Right lobe of liver (tissue), 6 donors: ENCODE measurements at regions not wholly inside any gene's neighbourhood (a gene's known extent, or its start where the extent isn't known, plus 50 kb on each side); places are given as distances from the start of the nearest gene placed in this dataset.
"Not testable (repeated sequence)": the region's sequence is repeated elsewhere in the genome, so short reads cannot be mapped to it uniquely, and the experiment has no call there.

ENCODE experiments used
- ATAC-seq, 4 donors: fragments of 200-7000 bp; cut with Tn5 transposase; one replicate each; pipeline ENCODE4 v1.9.1; 2020; ENCODE audit warnings: mild to moderate bottlenecking in 4 of 4, moderate library complexity in 4 of 4
- DNase-seq, 3 donors: peaks; one replicate each; pipeline ENCODE4 v3.0.0-alpha.2; 2020
- H3K27ac ChIP-seq, 3 donors: fragments of 200-600 bp; one replicate each; pipeline ENCODE4 v1.8.0; 2022
- H3K27me3 ChIP-seq, 2 donors: fragments of 200-600 bp; one replicate each; pipeline ENCODE4 v1.8.0; 2022
- H3K36me3 ChIP-seq, 4 donors: fragments of 200-600 bp; sonication (generic) in 1 of 4; one replicate each; pipeline versions ENCODE4 v1.5.1 to v1.8.0; 2017 to 2022; ENCODE audit warnings: control low read depth in 1 of 4
- H3K4me1 ChIP-seq, 4 donors: fragments of 200-600 bp; sonication (generic) in 1 of 4; one replicate each; pipeline versions ENCODE4 v1.5.1 to v1.8.0; 2017 to 2022; ENCODE audit warnings: control low read depth in 1 of 4
- H3K4me3 ChIP-seq, 3 donors: fragments of 200-600 bp; one replicate each; pipeline ENCODE4 v1.8.0; 2022
- H3K9me3 ChIP-seq, 4 donors: fragments of 200-600 bp; sonication (generic) in 1 of 4; one replicate each; pipeline versions ENCODE4 v1.5.1 to v1.8.0; 2017 to 2022; ENCODE audit warnings: control low read depth in 1 of 4
- CTCF ChIP-seq, 4 donors: fragments of 200-600 bp in 3 of 4; fragments of 450-650 bp in 1 of 4; IDR thresholded peaks; one replicate each; pipeline versions ENCODE4 v1.5.1 to v1.8.0; 2016 to 2022; ENCODE audit warnings: antibody characterized with exemption in 4 of 4, mild to moderate bottlenecking in 2 of 4
- POLR2A ChIP-seq: fragments of 450-650 bp; IDR thresholded peaks from one replicate; pipeline ENCODE4 v1.6.1; 2017; ENCODE audit warnings: antibody characterized with exemption, mild to moderate bottlenecking
- WGBS: methylation state at CpG from one replicate; pipeline ENCODE4 v1.1.6; 2018; ENCODE audit warnings: low coverage, low lambda C conversion rate; ENCODE audit not compliant: insufficient coverage; ENCODE audit errors: missing lambda C conversion rate; 5-methylcytosine and 5-hydroxymethylcytosine counted together
- intact Hi-C, 2 donors: fragments of 100-400 bp; cut with DNase I; formaldehyde crosslinking; loops; one replicate each; pipeline versions ENCODE4 v1.11.2 to v1.14.1; 2022
- donor health status: DM: no; HTN: yes; CAD: no.
- donor health status: DM: no; HTN: no; CAD: no.
- donor health status: DM: no; HTN: no; CAD: no.
- donor health status: DM: no; HTN: yes; CAD: no.
- donor health status: DM: no; HTN: yes; CAD: no.

GRCh38 chr6:47180633-47181032 lies 129.1 kb downstream of the TNFRSF21 start:
- intact Hi-C loops, result no loop called here
- Histone ChIP-seq H3K4me3 (no peak overlapping the region), H3K36me3 (no peaks in the 10 kb centered on the region), H3K27me3 (no peaks in the 10 kb centered on the region), H3K4me1 (no peaks in the 10 kb centered on the region), H3K27ac (no peak overlapping the region), H3K9me3 (no peaks in the 10 kb centered on the region)
- TF ChIP-seq CTCF (IDR thresholded peaks at IDR 0.05) (no peak), POLR2A (no peak)
- WGBS, result 78% methylated on average over 2 of the region's 2 CpGs
- ATAC-seq (no peak), DNase-seq (no peak)

GRCh38 chr6:47179286-47179685 lies 130.4 kb downstream of the TNFRSF21 start:
- intact Hi-C loops, result no loop called here
- no peak for TF ChIP-seq CTCF (IDR thresholded peaks at IDR 0.05)
- TF ChIP-seq POLR2A, result no peak
- ATAC-seq, result no peak

GRCh38 chr6:47175656-47176055 lies 133.5 kb upstream of the ADGRF1 start:
- intact Hi-C loops, result no loop called here
- Histone ChIP-seq H3K9me3 (no peaks in the 10 kb centered on the region), H3K27ac (no peak overlapping the region), H3K36me3 (no peaks in the 10 kb centered on the region), H3K4me1 (no peaks in the 10 kb centered on the region), H3K4me3 (no peak overlapping the region), H3K27me3 (no peaks in the 10 kb centered on the region)
- TF ChIP-seq CTCF (IDR thresholded peaks at IDR 0.05), result no peak
- no peak for TF ChIP-seq POLR2A
- no peak for ATAC-seq
- 96% methylated on average over 3 of the region's 3 CpGs for WGBS
- DNase-seq, result no peak

More at GRCh38 chr6:47179286-47179685, 130.4 kb downstream of the TNFRSF21 start:
- no peak overlapping the region for H3K4me3 ChIP-seq
- no peaks in the 10 kb centered on the region for H3K9me3 ChIP-seq
- DNase-seq, result no peak
- no peaks in the 10 kb centered on the region for H3K36me3 ChIP-seq
- no peaks in the 10 kb centered on the region for H3K27me3 ChIP-seq
- H3K27ac ChIP-seq, result no peak overlapping the region
- no peaks in the 10 kb centered on the region for H3K4me1 ChIP-seq

GRCh38 chr6:47174502-47175023 lies 132.4 kb upstream of the ADGRF1 start:
- DNase-seq (no peak), ATAC-seq (no peak)
- Histone ChIP-seq H3K27ac (no peak overlapping the region), H3K4me3 (no peak overlapping the region), H3K4me1 (no peaks in the 10 kb centered on the region), H3K36me3 (no peaks in the 10 kb centered on the region), H3K27me3 (no peaks in the 10 kb centered on the region), H3K9me3 (no peaks in the 10 kb centered on the region)
- intact Hi-C loops, result no loop called here
- 72% methylated on average over 3 of the region's 4 CpGs for WGBS
- TF ChIP-seq CTCF (IDR thresholded peaks at IDR 0.05) (no peak), POLR2A (no peak)

- H3K27me3 ChIP-seq, ATAC-seq, H3K4me1 ChIP-seq, intact Hi-C loops, DNase-seq, H3K36me3 ChIP-seq, H3K9me3 ChIP-seq, H3K4me3 ChIP-seq, H3K27ac ChIP-seq: not testable (repeated sequence)
- WGBS, result 64% methylated on average over 1 of the region's 4 CpGs
Measured at GRCh38 chr6:47174063-47174462, 131.9 kb upstream of the ADGRF1 start.

GRCh38 chr6:47173145-47173544 lies 131.0 kb upstream of the ADGRF1 start:
- H3K4me1 ChIP-seq, DNase-seq, ATAC-seq, H3K27me3 ChIP-seq, H3K9me3 ChIP-seq, H3K36me3 ChIP-seq, H3K27ac ChIP-seq, H3K4me3 ChIP-seq, intact Hi-C loops: not testable (repeated sequence)
- 76% methylated on average over 3 of the region's 3 CpGs for WGBS
